Retinal pigment epithelial cell (primary cell): ENCODE measurements at regions not wholly inside any gene's neighbourhood (a gene's known extent, or its start where the extent isn't known, plus 50 kb on each side); places are given as distances from the start of the nearest gene placed in this dataset.

Experiments
- DNase-seq: peaks from one replicate; pipeline ENCODE4 v3.0.0-alpha.2; 2010; ENCODE audit warnings: low read depth
- H3K4me3 ChIP-seq: 2 replicates; pipeline ENCODE4 v1.5.1; 2011; ENCODE audit warnings: mild to moderate bottlenecking, low read length, control low read depth, moderate library complexity
- CTCF ChIP-seq: conservative IDR thresholded peaks from 2 replicates; pipeline ENCODE4 v1.5.1; 2011; ENCODE audit warnings: low read depth, low read length, control low read depth, inconsistent platforms

GRCh38 chr6:80940571-80940970, 811.9 kb downstream of the TENT5A start:
- TF ChIP-seq CTCF = no peak
- H3K4me3 ChIP-seq = no peak overlapping the region
- no peak for DNase-seq

- DNase-seq = no peak
- H3K4me3 ChIP-seq = no peak overlapping the region
- no peak for TF ChIP-seq CTCF
Observed at GRCh38 chr6:80939898-80940297, 812.6 kb downstream of the TENT5A start.

GRCh38 chr6:80939480-80939879, 813.0 kb downstream of the TENT5A start:
- no peak overlapping the region for H3K4me3 ChIP-seq
- DNase-seq = no peak
- no peak for TF ChIP-seq CTCF

- no peak for TF ChIP-seq CTCF
- DNase-seq = no peak
Observed at GRCh38 chr6:80938131-80938530, 814.4 kb downstream of the TENT5A start.

GRCh38 chr6:80932359-80932758, 820.1 kb downstream of the TENT5A start:
- TF ChIP-seq CTCF = no peak
- DNase-seq = no peak
- no peak overlapping the region for H3K4me3 ChIP-seq

More at GRCh38 chr6:80938131-80938530, 814.4 kb downstream of the TENT5A start:
- no peak overlapping the region for H3K4me3 ChIP-seq

- no peak overlapping the region for H3K4me3 ChIP-seq
- TF ChIP-seq CTCF = peak; percentile 17
- DNase-seq = no peak
Observed at GRCh38 chr6:80930376-80930775, 822.1 kb downstream of the TENT5A start.

GRCh38 chr6:80923816-80924215, 817.3 kb downstream of the BCKDHB start:
- H3K4me3 ChIP-seq = no peak overlapping the region
- TF ChIP-seq CTCF = no peak
- DNase-seq = no peak
